HG03039 (cell line): ENCODE measurements at regions not wholly inside any gene's neighbourhood (a gene's known extent, or its start where the extent isn't known, plus 50 kb on each side); places are given as distances from the start of the nearest gene placed in this dataset.
"Not testable (repeated sequence)": the region's sequence is repeated elsewhere in the genome, so short reads cannot be mapped to it uniquely, and the experiment has no call there.

Experiments
- ATAC-seq: cut with Tn5 transposase; IDR thresholded peaks from one replicate; pipeline ENCODE4 v1.9.1; 2021; ENCODE audit warnings: mild to moderate bottlenecking, moderate library complexity; ENCODE audit not compliant: unreplicated experiment

DNA sequence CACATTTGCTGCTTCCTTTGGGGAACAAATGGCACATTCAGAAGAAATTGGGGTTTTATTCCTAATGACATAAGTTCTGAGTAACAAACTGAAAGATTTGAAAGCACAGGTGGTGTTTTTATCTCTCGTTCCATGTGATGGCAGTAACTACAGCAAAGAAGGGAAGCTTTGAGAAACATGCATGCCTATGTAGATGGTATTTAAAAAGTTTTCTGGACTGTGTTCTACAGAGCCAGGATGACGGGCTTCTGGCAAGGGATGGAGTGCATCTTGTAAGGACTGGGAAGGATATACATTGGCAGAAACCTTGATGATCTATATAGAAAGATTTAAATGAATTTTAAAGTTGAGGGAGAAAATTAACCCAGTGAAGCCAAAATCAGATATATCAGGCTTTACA lies 362.2 kb upstream of the ROPN1 start:
- ATAC-seq: no peak

DNA sequence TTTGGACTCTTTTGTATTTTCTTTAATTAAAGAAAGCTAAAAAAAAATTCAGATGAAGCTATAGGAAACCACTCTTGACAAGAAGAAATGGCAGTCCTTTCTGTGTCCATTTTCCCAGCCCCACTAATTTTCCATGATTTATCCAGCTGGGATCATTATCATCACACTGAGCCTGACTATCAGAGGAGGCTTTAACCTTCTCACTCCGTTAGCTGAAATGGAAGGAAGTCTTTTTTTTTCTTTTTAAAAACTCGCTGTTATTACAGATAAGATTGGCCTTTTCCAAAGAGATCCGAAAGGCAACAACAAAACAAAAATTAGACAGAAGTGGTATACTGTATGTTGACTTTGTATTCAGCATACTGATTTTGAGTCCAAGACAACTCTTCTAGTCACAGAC lies 366.2 kb upstream of the ROPN1 start:
- no peak for ATAC-seq

DNA sequence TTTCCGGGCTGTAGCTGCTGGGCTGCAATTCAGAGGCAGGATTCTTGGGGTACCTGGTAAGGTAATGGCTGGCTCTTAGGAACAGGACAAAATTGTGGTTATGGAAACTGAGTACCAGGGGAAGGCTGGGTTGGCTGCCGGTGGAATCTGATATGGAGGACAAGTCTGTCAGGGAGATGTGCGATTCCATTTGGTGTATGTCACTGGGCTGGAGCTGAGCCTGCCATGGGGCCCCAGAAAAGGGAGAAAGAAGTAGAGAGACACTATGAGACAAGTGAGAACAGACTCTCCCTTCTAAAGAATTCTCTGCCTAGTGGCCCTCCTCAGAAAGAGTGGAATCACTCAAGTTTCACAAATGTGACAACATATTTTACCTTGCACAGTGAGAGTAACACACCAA lies 368.2 kb upstream of the ROPN1 start:
- no peak for ATAC-seq

DNA sequence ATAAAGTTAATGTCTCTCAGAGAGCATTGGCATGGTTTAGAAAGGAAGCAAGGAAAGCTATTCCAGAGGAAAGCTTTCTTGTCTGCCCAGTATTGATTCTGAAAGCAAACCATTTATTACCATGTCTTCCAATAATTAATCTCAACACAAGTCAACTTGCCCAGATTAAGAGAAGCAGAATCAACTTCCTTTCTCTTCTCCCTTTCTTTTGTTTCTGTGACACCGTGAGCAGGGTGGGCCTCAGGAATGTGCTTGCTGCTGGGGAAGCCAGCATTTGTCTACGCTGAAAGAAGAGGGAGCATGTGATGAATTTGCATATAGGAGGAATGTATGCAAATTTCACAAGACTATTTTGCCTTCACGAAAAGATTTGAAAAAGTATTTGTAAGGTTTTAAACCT lies 368.6 kb upstream of the ROPN1 start:
- ATAC-seq: no peak

- no peak for ATAC-seq
These were observed 368.7 kb upstream of the UMPS start for GRCh38 chr3:124361566-124361965.

- no peak for ATAC-seq
These were observed 367.8 kb upstream of the UMPS start for GRCh38 chr3:124362455-124362854.

- ATAC-seq: no peak
These were observed 366.8 kb upstream of the UMPS start for GRCh38 chr3:124363476-124363875.

DNA sequence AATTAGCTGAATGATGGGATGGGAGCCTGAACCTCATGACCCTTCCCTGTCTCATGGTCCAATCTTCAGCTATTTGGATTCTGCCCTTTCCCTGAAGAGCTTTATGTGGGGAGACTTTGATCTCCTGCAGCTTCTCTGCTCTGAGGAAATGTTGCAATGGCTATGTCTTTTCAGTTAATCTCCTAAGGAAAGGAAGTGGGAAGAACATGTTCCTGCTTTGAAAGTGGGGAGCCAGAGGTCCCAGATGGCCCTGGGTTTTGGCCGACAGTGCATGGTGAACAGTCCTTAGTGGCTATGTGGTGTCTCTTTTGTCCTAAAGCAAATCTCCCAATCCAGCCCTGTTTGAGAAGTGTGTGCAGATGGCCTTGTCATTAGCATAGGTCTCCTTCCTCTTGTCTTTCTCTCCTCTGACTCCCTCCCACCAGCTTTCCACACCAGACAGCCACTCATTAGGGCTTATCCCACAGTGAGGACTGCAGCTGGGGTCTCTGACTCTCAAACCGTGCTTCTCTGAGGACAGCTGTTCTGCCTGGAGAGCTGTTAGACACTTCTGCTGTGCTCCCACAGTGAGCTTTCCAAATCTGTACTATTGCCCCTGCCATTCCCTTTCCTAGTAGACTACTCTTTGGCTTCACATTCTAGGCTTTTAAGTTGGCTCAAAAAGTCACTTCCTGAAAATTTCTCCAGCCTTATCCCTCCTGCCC lies 365.8 kb upstream of the UMPS start:
- no peak for ATAC-seq

- not testable (repeated sequence) for ATAC-seq
These were observed 363.6 kb upstream of the UMPS start for GRCh38 chr3:124366655-124367054.

GRCh38 chr3:124372775-124373174 lies 357.5 kb upstream of the UMPS start:
- ATAC-seq: no peak

DNA sequence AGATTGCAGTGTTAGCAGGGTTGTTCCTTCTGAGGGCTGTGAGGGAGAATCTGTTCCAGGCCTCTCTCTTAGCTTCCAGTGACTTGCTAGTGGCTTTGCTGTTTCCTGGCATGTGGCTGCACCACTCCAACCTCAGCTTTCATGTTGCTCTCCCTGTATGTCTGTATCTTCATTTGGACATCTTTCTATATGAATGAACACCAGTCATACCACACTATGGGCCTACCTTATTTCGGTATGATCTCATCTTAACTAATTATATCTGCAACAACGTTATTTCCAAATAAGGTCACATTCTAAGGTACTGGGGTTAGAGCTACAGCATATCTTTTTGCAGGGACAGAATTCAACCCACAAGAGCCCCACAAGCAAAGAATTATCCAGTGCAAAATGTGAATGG lies 356.7 kb upstream of the UMPS start:
- ATAC-seq: peak; percentile 49

- ATAC-seq: no peak
These were observed 355.7 kb upstream of the UMPS start for GRCh38 chr3:124374583-124374982.

DNA sequence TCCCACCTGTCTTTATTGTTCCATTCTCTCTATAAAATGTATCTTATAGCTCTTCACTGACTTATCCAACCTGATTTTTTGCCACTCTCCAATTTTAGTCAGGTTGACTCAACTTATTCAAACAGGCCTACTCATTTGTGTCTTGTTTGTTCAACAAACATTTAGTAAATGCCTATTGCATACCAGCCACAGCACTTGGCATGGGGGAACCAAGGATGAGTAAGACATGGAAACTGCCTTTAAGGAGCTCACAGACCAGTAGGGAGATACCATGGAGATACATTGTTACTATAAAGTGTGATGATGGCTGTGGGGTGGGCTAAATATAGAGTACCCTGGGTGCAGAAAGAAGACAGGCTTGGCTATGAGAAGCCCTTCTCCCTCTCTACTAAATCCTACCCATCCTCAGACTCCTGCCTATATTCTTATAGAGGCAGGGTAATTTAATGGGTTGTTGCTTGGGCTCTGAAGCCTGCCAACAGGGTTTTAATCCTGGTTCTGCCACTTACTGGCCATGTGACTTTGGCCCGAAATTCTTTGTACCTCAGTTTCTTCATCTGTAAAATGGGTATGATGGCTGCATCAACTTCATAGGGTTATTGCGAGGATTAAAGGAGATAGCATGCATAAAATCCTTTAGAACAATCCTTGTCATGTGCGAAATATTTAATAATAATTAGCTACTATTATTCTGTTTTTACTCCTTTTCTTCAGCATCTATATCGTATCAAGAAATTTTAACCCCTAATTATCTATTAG lies 348.5 kb upstream of the UMPS start:
- ATAC-seq: no peak

DNA sequence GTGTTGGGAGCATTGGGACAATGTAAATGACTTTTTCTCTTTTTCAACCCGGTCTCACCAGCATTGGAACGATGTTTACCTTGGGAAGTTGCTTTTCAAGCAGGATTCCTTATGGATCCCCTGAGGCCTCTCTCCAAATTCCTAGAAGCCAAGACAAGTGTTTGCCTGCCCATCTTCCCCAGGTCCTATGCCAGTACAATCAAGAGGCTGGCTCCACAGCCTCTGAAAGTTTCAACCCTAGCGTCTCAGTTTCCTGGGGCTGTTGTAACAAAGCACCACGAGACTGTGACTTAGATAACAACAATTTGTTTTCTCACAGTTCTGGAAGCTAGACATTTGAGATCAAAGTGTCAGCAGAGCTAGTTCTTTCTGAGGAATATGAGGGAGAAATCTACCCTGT lies 347.2 kb upstream of the UMPS start:
- no peak for ATAC-seq

DNA sequence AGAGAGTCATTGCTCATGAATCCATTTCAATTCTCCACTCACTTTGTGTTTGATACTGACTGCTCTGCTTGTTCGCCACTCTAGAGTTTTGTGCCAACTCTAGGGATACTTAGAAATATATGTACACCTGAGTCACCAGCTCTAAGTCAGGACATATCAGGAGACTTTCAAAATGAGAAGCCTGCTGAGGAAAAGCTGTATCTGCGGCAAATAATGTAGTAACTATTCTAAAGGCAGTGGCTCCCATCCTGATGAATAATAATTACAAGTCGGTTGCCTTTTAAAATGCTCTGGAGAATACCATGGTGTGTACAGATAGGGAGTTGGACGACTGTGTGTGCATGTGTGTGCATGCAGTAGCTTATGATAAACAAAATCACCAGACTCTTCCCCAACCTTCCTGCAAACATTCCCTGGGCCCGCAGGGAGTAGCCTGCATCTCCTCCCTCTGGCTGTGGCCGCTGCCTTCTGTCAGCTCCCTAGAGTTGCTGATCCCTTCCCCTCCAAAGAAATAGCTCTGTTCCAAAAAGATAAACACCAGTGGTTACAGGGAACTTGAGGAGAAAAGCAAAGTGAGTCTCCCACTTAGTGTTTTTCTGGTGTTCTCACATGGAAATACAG lies 346.3 kb upstream of the UMPS start:
- ATAC-seq: no peak

GRCh38 chr3:124384527-124384926 lies 345.7 kb upstream of the UMPS start:
- ATAC-seq: no peak

DNA sequence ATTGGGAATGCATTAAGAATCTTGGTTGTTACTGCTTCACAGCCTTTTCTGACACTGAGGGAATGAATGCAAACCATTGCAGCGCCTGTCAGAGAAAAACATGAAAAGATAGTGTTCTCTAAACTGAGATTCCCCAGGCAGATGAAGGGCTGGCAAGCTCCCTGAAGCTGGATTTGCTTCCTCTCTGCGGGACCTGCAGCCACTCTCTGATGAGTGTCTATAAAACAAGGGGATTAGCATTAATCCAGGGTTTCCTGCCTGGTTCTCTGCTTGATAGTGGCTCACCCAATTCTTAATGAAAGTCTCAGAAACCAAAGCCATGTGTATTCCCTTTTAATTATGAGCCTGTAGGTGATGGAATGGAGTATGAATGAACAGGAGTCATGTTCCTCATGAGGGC lies 344.3 kb upstream of the UMPS start:
- ATAC-seq: no peak

DNA sequence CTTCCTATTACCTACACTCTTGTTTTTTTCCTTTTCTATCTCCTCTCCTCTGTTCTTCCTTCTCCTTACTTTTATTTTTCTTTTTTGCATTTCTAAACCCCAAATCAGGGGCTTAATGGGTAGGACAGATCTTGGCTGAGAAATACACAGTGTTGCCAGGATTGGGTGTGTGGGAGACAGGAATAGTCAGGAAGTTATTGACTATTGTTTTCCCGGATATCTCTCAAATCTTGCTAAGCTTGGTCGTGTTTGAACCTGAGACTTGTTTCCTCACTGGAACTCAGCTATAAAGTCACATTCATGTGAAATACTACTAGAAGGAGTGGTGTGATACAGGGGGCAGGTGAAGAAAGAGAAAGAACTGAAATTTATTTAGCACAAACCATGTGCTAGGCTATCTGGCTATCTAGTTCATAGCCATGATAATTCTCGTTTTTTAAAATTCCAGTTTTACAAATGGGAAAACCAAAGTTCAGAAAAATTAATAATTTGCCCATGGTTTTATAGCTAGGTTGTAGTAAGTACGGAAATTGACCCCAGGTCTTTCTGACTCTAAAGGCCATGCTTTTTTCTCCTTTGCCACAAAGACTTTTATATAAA lies 343.2 kb upstream of the UMPS start:
- ATAC-seq: no peak

DNA sequence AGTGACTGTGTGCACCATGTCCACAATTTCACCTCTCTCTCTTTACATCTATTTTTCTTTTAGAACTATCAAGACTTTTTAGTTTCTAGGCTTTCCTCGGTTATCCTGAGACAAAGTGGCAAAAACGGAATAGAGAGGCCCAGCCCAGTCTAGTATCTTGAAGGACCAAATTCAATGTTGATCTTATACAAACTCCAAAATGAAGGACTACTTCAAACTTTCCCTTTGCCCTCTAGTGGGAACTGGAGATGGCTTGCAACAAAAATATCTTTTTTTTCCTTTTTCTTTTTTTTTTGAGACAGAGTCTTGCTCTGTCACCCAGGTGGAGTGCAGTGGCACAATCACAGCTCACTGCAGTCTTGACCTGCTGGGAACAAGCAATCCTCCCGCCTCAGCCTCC lies 338.5 kb upstream of the UMPS start:
- no peak for ATAC-seq

DNA sequence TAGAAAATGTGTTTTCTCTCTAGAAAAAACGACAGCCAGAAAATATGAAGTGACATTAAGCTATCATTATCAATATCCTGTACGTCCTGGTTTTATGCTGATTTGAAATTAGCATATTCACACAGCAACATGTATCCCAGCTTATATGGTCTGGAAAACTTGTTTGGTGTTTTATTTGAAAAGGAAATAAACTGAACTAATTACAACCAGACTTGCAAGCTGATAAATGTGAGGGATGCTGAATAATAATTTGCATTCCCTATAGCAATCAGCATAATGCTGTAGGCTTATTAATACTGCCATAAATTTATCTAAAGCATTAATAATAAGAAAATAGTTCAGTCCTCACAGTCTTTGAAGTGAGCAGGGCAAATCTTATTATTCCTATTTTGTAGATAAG lies 336.9 kb upstream of the UMPS start:
- no peak for ATAC-seq

DNA sequence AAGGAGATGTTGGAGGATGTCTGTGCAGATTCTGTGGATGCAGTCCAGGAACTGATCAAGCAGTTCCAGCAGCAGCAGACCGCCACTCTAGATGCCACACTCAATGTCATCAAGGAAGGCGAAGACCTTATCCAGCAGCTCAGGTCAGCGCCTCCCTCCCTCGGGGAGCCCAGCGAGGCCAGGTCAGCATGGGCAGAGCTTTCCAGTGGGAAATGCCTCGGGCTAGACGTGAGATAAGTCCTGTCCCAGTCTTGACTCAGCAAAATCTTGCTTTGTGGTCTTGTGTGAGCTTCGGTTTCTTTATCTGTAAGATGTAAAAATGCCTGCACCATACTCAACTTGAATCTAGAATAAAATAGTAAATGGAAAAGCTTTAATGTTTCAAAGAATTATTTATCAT lies 335.1 kb upstream of the UMPS start:
- no peak for ATAC-seq
